OCI-LY1 (cell line): ENCODE measurements at regions not wholly inside any gene's neighbourhood (a gene's known extent, or its start where the extent isn't known, plus 50 kb on each side); places are given as distances from the start of the nearest gene placed in this dataset.

Experiments
- EZH2 ChIP-seq: fragments of 200-600 bp; sonication (generic), shearing (Covaris generic); IDR thresholded peaks from 2 replicates; pipeline ENCODE4 v1.8.0; 2017; ENCODE audit warnings: borderline replicate concordance, mixed run types, mild to moderate bottlenecking, antibody characterized with exemption, low read length, moderate library complexity, mixed read lengths
- TF ChIP-seq, protein P1 (sequence below): fragments of 200-600 bp; sonication (generic), shearing (Covaris generic); IDR thresholded peaks from 2 replicates; pipeline ENCODE4 v1.5.1; 2017; ENCODE audit warnings: mild to moderate bottlenecking, antibody characterized with exemption, low read length, moderate library complexity, mixed read lengths

DNA sequence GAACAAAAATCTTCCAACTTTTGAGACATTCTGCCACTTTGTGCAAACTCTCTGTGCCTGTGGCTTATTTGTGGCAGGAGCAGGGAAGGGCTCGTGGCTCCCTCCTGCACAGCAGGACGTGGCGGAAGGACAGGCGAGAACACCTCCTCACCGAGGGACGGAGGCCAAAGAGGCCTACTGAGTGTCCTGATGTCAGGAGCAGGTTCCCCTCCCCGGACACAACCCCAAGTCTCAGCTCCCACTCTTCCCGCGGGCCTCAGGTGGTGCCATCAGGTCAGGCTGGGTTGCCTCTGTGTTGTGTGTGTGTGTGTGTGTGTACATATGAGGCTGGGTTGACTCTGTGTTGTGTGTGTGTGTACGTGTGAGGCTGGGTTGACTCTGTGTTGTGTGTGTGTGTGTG is 136.8 kb upstream of the LPCAT1 start:
- TF ChIP-seq, protein P1, sequence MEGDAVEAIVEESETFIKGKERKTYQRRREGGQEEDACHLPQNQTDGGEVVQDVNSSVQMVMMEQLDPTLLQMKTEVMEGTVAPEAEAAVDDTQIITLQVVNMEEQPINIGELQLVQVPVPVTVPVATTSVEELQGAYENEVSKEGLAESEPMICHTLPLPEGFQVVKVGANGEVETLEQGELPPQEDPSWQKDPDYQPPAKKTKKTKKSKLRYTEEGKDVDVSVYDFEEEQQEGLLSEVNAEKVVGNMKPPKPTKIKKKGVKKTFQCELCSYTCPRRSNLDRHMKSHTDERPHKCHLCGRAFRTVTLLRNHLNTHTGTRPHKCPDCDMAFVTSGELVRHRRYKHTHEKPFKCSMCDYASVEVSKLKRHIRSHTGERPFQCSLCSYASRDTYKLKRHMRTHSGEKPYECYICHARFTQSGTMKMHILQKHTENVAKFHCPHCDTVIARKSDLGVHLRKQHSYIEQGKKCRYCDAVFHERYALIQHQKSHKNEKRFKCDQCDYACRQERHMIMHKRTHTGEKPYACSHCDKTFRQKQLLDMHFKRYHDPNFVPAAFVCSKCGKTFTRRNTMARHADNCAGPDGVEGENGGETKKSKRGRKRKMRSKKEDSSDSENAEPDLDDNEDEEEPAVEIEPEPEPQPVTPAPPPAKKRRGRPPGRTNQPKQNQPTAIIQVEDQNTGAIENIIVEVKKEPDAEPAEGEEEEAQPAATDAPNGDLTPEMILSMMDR: no peak
- no peak for TF ChIP-seq EZH2
